Calu3 (cell line): ENCODE measurements at regions not wholly inside any gene's neighbourhood (a gene's known extent, or its start where the extent isn't known, plus 50 kb on each side); places are given as distances from the start of the nearest gene placed in this dataset.

Experiments
- BruUV-seq: library from RNA; stranded (reverse); fragments of 400-500 nt; replicated peaks from 2 replicates; lab custom pipeline; 2021; lab: Mats Ljungman, UMichigan
- CTCF ChIA-PET: fragments of 300-600 bp; sonication (Branson Sonifier 250); formaldehyde crosslinking; loops from one replicate; lab custom pipeline; 2022; ENCODE audit warnings: antibody characterized with exemption; lab: Charles Lee
- DNase-seq: peaks from one replicate; pipeline ENCODE4 v3.0.0; 2022
- H3K27ac Mint-ChIP-seq: one replicate; pipeline ENCODE4 v1.8.0; 2022; ENCODE audit warnings: mixed read lengths; ENCODE audit not compliant: unreplicated experiment
- H3K27me3 Mint-ChIP-seq: one replicate; pipeline ENCODE4 v1.8.0; 2022; ENCODE audit warnings: mixed read lengths; ENCODE audit not compliant: unreplicated experiment
- H3K36me3 Mint-ChIP-seq: one replicate; pipeline ENCODE4 v1.8.0; 2022; ENCODE audit warnings: mild to moderate bottlenecking, moderate library complexity, mixed read lengths; ENCODE audit not compliant: insufficient read depth, unreplicated experiment
- H3K4me1 Mint-ChIP-seq: one replicate; pipeline ENCODE4 v1.8.0; 2022; ENCODE audit warnings: mild to moderate bottlenecking, low read depth, mixed read lengths; ENCODE audit not compliant: unreplicated experiment
- H3K4me3 Mint-ChIP-seq: one replicate; pipeline ENCODE4 v1.8.0; 2022; ENCODE audit warnings: mild to moderate bottlenecking, low read depth, moderate library complexity, mixed read lengths; ENCODE audit not compliant: unreplicated experiment
- H3K9me3 Mint-ChIP-seq: one replicate; pipeline ENCODE4 v1.8.0; 2022; ENCODE audit warnings: low read depth, mixed read lengths; ENCODE audit not compliant: unreplicated experiment
- intact Hi-C: fragments of 100-400 bp; cut with micrococcal nuclease; formaldehyde crosslinking; loops from one replicate; pipeline ENCODE4 v1.10.0; 2022; ENCODE audit not compliant: unreplicated experiment
- TF ChIP-seq, protein P1 (sequence below): fragments of 200-600 bp; IDR thresholded peaks from one replicate; pipeline ENCODE4 v1.8.0; 2022; ENCODE audit warnings: antibody characterized with exemption; ENCODE audit not compliant: unreplicated experiment

DNA sequence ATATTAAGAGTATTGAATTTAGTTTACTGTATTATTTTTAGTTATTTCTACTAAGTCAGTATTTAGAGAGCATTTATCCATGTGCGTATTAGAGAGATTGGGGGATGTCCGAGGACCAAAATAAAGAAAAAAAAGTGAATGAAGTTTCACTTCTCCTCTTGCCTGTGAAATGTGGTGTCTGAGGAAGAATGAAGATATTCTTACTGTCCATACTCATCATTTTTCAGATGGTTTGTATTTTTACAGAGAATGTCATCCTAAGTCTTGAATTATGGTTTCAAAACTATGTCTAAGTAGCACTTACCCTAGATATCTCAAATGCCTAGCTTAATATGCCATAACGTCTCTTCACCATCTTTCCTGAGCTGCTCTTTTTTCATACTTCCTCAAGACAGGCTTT, 854.3 kb downstream of the C4orf33 start:
- no peaks in the 10 kb centered on the region for H3K27me3 Mint-ChIP-seq
- intact Hi-C loops = no loop called here
- TF ChIP-seq, protein P1, sequence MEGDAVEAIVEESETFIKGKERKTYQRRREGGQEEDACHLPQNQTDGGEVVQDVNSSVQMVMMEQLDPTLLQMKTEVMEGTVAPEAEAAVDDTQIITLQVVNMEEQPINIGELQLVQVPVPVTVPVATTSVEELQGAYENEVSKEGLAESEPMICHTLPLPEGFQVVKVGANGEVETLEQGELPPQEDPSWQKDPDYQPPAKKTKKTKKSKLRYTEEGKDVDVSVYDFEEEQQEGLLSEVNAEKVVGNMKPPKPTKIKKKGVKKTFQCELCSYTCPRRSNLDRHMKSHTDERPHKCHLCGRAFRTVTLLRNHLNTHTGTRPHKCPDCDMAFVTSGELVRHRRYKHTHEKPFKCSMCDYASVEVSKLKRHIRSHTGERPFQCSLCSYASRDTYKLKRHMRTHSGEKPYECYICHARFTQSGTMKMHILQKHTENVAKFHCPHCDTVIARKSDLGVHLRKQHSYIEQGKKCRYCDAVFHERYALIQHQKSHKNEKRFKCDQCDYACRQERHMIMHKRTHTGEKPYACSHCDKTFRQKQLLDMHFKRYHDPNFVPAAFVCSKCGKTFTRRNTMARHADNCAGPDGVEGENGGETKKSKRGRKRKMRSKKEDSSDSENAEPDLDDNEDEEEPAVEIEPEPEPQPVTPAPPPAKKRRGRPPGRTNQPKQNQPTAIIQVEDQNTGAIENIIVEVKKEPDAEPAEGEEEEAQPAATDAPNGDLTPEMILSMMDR = no peak
- CTCF ChIA-PET = no interaction called here
- H3K36me3 Mint-ChIP-seq = no peaks in the 10 kb centered on the region
- no peak overlapping the region for H3K4me3 Mint-ChIP-seq
- no peak for DNase-seq
- H3K27ac Mint-ChIP-seq = no peak overlapping the region
- H3K4me1 Mint-ChIP-seq = no peaks in the 10 kb centered on the region
- BruUV-seq = no TSS peak
- no peaks in the 10 kb centered on the region for H3K9me3 Mint-ChIP-seq

DNA sequence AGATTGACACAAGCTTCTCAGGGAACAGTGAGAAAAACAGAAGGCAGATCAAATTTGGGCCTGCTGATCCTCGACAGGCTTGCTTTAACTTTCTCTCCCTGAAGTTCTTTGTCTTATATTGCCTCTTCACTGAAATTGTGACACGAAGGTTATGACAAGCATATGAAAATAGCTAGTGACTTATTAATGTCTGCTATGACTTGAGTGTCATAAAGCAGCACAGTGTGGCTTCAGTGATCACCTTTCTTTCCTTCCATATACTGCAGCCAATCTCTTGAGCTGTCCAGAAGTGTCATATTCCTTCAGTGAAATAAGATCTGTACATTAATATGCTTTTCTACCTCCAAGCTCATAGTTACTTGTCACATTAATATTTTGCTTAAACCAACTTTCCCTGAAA, 870.2 kb downstream of the C4orf33 start:
- Mint-ChIP-seq H3K9me3 (no peaks in the 10 kb centered on the region), H3K27ac (no peak overlapping the region), H3K27me3 (no peaks in the 10 kb centered on the region), H3K36me3 (no peaks in the 10 kb centered on the region), H3K4me1 (no peaks in the 10 kb centered on the region), H3K4me3 (no peak overlapping the region)
- CTCF ChIA-PET = no interaction called here
- TF ChIP-seq, protein P1 = no peak
- intact Hi-C loops = no loop called here
- no TSS peak for BruUV-seq
- no peak for DNase-seq

DNA sequence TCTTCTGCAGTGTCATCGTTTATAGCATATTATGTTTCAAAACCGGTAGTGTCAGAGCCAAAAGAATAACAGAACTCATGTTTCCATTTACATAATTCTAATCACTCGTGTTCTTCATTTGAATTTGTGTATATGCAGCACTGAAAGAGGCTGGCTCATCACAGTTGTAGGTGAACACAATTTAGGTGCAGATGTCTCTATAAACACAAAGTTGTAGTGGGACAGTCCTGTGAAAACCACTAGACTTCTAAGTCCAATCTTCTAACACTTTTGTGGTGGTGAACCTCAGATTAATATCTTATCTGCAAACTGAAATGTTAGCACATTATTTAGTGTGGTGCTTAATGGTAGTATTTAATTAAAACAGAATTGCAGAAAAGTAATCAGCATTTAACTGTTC, 872.4 kb downstream of the C4orf33 start:
- H3K4me1 Mint-ChIP-seq = no peaks in the 10 kb centered on the region
- no peaks in the 10 kb centered on the region for H3K27me3 Mint-ChIP-seq
- no peak overlapping the region for H3K4me3 Mint-ChIP-seq
- intact Hi-C loops = no loop called here
- TF ChIP-seq, protein P1 = no peak
- no TSS peak for BruUV-seq
- H3K36me3 Mint-ChIP-seq = no peaks in the 10 kb centered on the region
- no peak overlapping the region for H3K27ac Mint-ChIP-seq
- DNase-seq = no peak
- CTCF ChIA-PET = no interaction called here
- no peaks in the 10 kb centered on the region for H3K9me3 Mint-ChIP-seq

DNA sequence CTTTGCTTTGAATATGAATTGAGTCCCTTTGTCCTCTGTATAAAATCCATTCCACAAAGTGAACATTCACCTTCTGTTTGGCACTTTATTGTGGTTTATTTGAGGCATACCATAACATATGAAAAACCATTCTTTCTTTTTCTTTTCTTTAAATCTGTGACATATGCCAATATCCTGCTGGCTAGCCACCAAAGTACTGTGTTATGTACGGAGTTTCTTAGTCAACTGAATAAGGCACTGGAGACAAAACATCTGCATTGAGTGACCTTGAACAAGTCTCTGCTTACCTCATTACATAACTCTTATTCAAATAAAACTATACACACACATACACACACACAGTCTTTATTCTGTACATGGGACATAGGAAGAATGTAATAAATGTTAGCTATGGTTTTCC, 872.8 kb downstream of the C4orf33 start:
- Mint-ChIP-seq H3K4me1 (no peaks in the 10 kb centered on the region), H3K36me3 (no peaks in the 10 kb centered on the region), H3K27ac (no peak overlapping the region), H3K27me3 (no peaks in the 10 kb centered on the region), H3K9me3 (no peaks in the 10 kb centered on the region), H3K4me3 (no peak overlapping the region)
- CTCF ChIA-PET = no interaction called here
- BruUV-seq = no TSS peak
- no peak for DNase-seq
- TF ChIP-seq, protein P1 = no peak
- intact Hi-C loops = no loop called here
